GM21529 (cell line): ENCODE measurements at regions not wholly inside any gene's neighbourhood (a gene's known extent, or its start where the extent isn't known, plus 50 kb on each side); places are given as distances from the start of the nearest gene placed in this dataset.

ENCODE experiments used
- ATAC-seq: cut with Tn5 transposase; IDR thresholded peaks from one replicate; pipeline ENCODE4 v1.9.1; 2021; ENCODE audit not compliant: unreplicated experiment

GRCh38 chr12:25903603-25904245 is 54.8 kb upstream of the RASSF8 start:
- no peak for ATAC-seq

GRCh38 chr12:25904442-25904841 is 54.0 kb upstream of the RASSF8 start:
- no peak for ATAC-seq

GRCh38 chr12:25906651-25907340 is 51.7 kb upstream of the RASSF8 start:
- ATAC-seq = no peak
